Activated naive CD4-positive, alpha-beta T cell treated with anti-CD3 and anti-CD28 coated beads for 36 hours (primary cell): ENCODE measurements at regions not wholly inside any gene's neighbourhood (a gene's known extent, or its start where the extent isn't known, plus 50 kb on each side); places are given as distances from the start of the nearest gene placed in this dataset.

Source experiments
- CTCF ChIA-PET: fragments of 350-600 bp; sonication (Branson Sonifier 250); formaldehyde crosslinking; loops from one replicate; lab custom pipeline; 2021; ENCODE audit warnings: antibody characterized with exemption; lab: Charles Lee
- DNase-seq: peaks from one replicate; pipeline ENCODE4 v3.0.0-alpha.2; 2020
- H3K27ac Mint-ChIP-seq: one replicate; pipeline ENCODE4 v1.8.0; 2021; ENCODE audit warnings: mild to moderate bottlenecking, mixed read lengths
- H3K27me3 Mint-ChIP-seq: one replicate; pipeline ENCODE4 v1.8.0; 2021; ENCODE audit warnings: low read depth, mixed read lengths
- H3K36me3 Mint-ChIP-seq: one replicate; pipeline ENCODE4 v1.8.0; 2021; ENCODE audit warnings: low read depth, mixed read lengths
- H3K4me1 Mint-ChIP-seq: one replicate; pipeline ENCODE4 v1.8.0; 2021; ENCODE audit warnings: low read depth, mixed read lengths
- H3K4me3 Mint-ChIP-seq: one replicate; pipeline ENCODE4 v1.8.0; 2021; ENCODE audit warnings: mild to moderate bottlenecking, moderate library complexity, mixed read lengths
- H3K9me3 Mint-ChIP-seq: one replicate; pipeline ENCODE4 v1.8.0; 2021; ENCODE audit warnings: mixed read lengths
- intact Hi-C: fragments of 100-400 bp; cut with micrococcal nuclease; formaldehyde crosslinking; loops from one replicate; pipeline ENCODE4 v1.15.1; 2023

- Mint-ChIP-seq H3K27me3 (peaks cover 5% of the 10 kb centered on the region), H3K4me3 (no peak overlapping the region), H3K36me3 (no peaks in the 10 kb centered on the region), H3K4me1 (no peaks in the 10 kb centered on the region), H3K27ac (no peak overlapping the region), H3K9me3 (no peaks in the 10 kb centered on the region)
- DNase-seq: no peak
- CTCF ChIA-PET: interaction anchor here (0.6 kb wide), 1 partner anchor 1977 kb away, joined by 5 read pairs; no protein-coding TSS in a partner anchor
- intact Hi-C loops: no loop called here
Measured at GRCh38 chr6:132993738-132994137, 179.4 kb downstream of the RPS12 start.

GRCh38 chr6:132995009-132995408 lies 180.6 kb downstream of the RPS12 start:
- Mint-ChIP-seq H3K36me3 (no peaks in the 10 kb centered on the region), H3K27ac (no peak overlapping the region), H3K4me3 (no peak overlapping the region), H3K27me3 (peaks cover 7% of the 10 kb centered on the region), H3K4me1 (no peaks in the 10 kb centered on the region), H3K9me3 (no peaks in the 10 kb centered on the region)
- intact Hi-C loops: no loop called here
- no peak for DNase-seq
- CTCF ChIA-PET: no interaction called here

- CTCF ChIA-PET: no interaction called here
- H3K27ac Mint-ChIP-seq: no peak overlapping the region
- no peak overlapping the region for H3K4me3 Mint-ChIP-seq
- no peaks in the 10 kb centered on the region for H3K9me3 Mint-ChIP-seq
- peaks cover 5% of the 10 kb centered on the region for H3K27me3 Mint-ChIP-seq
- no peaks in the 10 kb centered on the region for H3K36me3 Mint-ChIP-seq
- H3K4me1 Mint-ChIP-seq: no peaks in the 10 kb centered on the region
- intact Hi-C loops: no loop called here
- no peak for DNase-seq
Measured at GRCh38 chr6:132995432-132995831, 181.1 kb downstream of the RPS12 start.

- intact Hi-C loops: no loop called here
- Mint-ChIP-seq H3K4me1 (no peaks in the 10 kb centered on the region), H3K9me3 (no peaks in the 10 kb centered on the region), H3K4me3 (no peak overlapping the region), H3K27ac (no peak overlapping the region), H3K27me3 (peaks cover 9% of the 10 kb centered on the region), H3K36me3 (no peaks in the 10 kb centered on the region)
- CTCF ChIA-PET: no interaction called here
- DNase-seq: no peak
Measured at GRCh38 chr6:132998418-132998817, 184.0 kb downstream of the RPS12 start.

- no peaks in the 10 kb centered on the region for H3K9me3 Mint-ChIP-seq
- H3K27me3 Mint-ChIP-seq: peaks cover 9% of the 10 kb centered on the region
- DNase-seq: no peak
- H3K27ac Mint-ChIP-seq: no peak overlapping the region
- H3K4me1 Mint-ChIP-seq: no peaks in the 10 kb centered on the region
- H3K36me3 Mint-ChIP-seq: no peaks in the 10 kb centered on the region
- intact Hi-C loops: no loop called here
- H3K4me3 Mint-ChIP-seq: no peak overlapping the region
- CTCF ChIA-PET: interaction anchor here (1.0 kb wide), 1 partner anchor 40 kb away, joined by 3 read pairs; no protein-coding TSS in a partner anchor
Measured at GRCh38 chr6:133001040-133001565, 186.7 kb downstream of the RPS12 start.

GRCh38 chr6:133004304-133004884 lies 190.0 kb downstream of the RPS12 start:
- H3K9me3 Mint-ChIP-seq: no peaks in the 10 kb centered on the region
- intact Hi-C loops: no loop called here
- H3K27me3 Mint-ChIP-seq: peaks cover 6% of the 10 kb centered on the region
- no peaks in the 10 kb centered on the region for H3K4me1 Mint-ChIP-seq
- DNase-seq: no peak
- H3K27ac Mint-ChIP-seq: no peak overlapping the region
- H3K4me3 Mint-ChIP-seq: no peak overlapping the region
- CTCF ChIA-PET: no interaction called here
- H3K36me3 Mint-ChIP-seq: no peaks in the 10 kb centered on the region

- H3K4me1 Mint-ChIP-seq: no peaks in the 10 kb centered on the region
- H3K36me3 Mint-ChIP-seq: no peaks in the 10 kb centered on the region
- CTCF ChIA-PET: no interaction called here
- DNase-seq: no peak
- intact Hi-C loops: no loop called here
- H3K4me3 Mint-ChIP-seq: no peak overlapping the region
- H3K27me3 Mint-ChIP-seq: peaks cover 12% of the 10 kb centered on the region
- H3K27ac Mint-ChIP-seq: no peak overlapping the region
- H3K9me3 Mint-ChIP-seq: no peaks in the 10 kb centered on the region
Measured at GRCh38 chr6:133012774-133013173, 198.4 kb downstream of the RPS12 start.

- H3K36me3 Mint-ChIP-seq: no peaks in the 10 kb centered on the region
- CTCF ChIA-PET: no interaction called here
- peaks cover 8% of the 10 kb centered on the region for H3K27me3 Mint-ChIP-seq
- no peak overlapping the region for H3K27ac Mint-ChIP-seq
- DNase-seq: no peak
- intact Hi-C loops: no loop called here
- peaks cover 1% of the 10 kb centered on the region for H3K9me3 Mint-ChIP-seq
- H3K4me1 Mint-ChIP-seq: no peaks in the 10 kb centered on the region
- no peak overlapping the region for H3K4me3 Mint-ChIP-seq
Measured at GRCh38 chr6:133016631-133017030, 202.3 kb downstream of the RPS12 start.

- no peak for DNase-seq
- H3K4me1 Mint-ChIP-seq: no peaks in the 10 kb centered on the region
- intact Hi-C loops: no loop called here
- H3K27ac Mint-ChIP-seq: no peak overlapping the region
- no peaks in the 10 kb centered on the region for H3K36me3 Mint-ChIP-seq
- CTCF ChIA-PET: no interaction called here
- H3K9me3 Mint-ChIP-seq: peaks cover 1% of the 10 kb centered on the region
- H3K4me3 Mint-ChIP-seq: no peak overlapping the region
- peaks cover 4% of the 10 kb centered on the region for H3K27me3 Mint-ChIP-seq
Measured at GRCh38 chr6:133017581-133017980, 203.2 kb downstream of the RPS12 start.

GRCh38 chr6:133026705-133027104 lies 212.3 kb downstream of the RPS12 start:
- intact Hi-C loops: no loop called here
- CTCF ChIA-PET: no interaction called here

GRCh38 chr6:133033263-133033662 lies 207.9 kb upstream of the EYA4 start:
- Mint-ChIP-seq H3K9me3 (no peaks in the 10 kb centered on the region), H3K27ac (no peak overlapping the region), H3K27me3 (peaks cover 3% of the 10 kb centered on the region), H3K36me3 (no peaks in the 10 kb centered on the region), H3K4me3 (no peak overlapping the region), H3K4me1 (no peaks in the 10 kb centered on the region)
- intact Hi-C loops: loop anchor here (5.0 kb wide), 1 partner anchor 71 kb away; no protein-coding TSS in a partner anchor
- DNase-seq: no peak
- CTCF ChIA-PET: no interaction called here

More at GRCh38 chr6:133026705-133027104, 212.3 kb downstream of the RPS12 start:
- Mint-ChIP-seq H3K27me3 (no peaks in the 10 kb centered on the region), H3K4me3 (no peak overlapping the region), H3K4me1 (no peaks in the 10 kb centered on the region), H3K9me3 (no peaks in the 10 kb centered on the region), H3K36me3 (no peaks in the 10 kb centered on the region), H3K27ac (no peak overlapping the region)
- no peak for DNase-seq

GRCh38 chr6:133034509-133035206 lies 206.5 kb upstream of the EYA4 start:
- H3K36me3 Mint-ChIP-seq: no peaks in the 10 kb centered on the region
- peaks cover 3% of the 10 kb centered on the region for H3K27me3 Mint-ChIP-seq
- H3K27ac Mint-ChIP-seq: no peak overlapping the region
- no peaks in the 10 kb centered on the region for H3K4me1 Mint-ChIP-seq
- CTCF ChIA-PET: no interaction called here
- DNase-seq: no peak
- H3K4me3 Mint-ChIP-seq: no peak overlapping the region
- no peaks in the 10 kb centered on the region for H3K9me3 Mint-ChIP-seq
- intact Hi-C loops: loop anchor here (5.0 kb wide), 1 partner anchor 72 kb away; no protein-coding TSS in a partner anchor
